ENCODE measurements at regions not wholly inside any gene's neighbourhood (a gene's known extent, or its start where the extent isn't known, plus 50 kb on each side); places are given as distances from the start of the nearest gene placed in this dataset.
"Not testable (repeated sequence)": the region's sequence is repeated elsewhere in the genome, so short reads cannot be mapped to it uniquely, and the experiment has no call there.

DNA sequence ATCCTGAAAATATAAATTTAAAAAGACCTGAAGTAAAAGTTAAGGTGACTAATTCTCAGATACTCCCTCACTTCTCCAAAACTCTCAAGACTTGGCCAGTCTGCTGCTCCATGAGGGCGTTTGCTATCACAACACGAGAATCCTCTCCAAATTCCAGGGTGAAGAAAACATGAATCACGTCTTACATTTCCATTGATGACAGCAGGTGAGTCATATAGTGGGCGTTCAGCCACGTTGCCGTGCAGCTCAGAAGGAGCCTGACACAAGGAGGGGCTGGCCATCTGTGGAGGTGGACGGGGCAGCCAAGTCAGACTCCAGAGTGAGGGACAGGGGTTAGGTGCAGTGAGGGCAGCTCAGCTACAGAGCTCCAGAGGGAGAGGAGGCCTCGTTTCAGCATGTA, 555.1 kb upstream of the ADAMTS16 start:
- Histone ChIP-seq H3K36me3 (no peaks in the 10 kb centered on the region), H3K27ac (no peak overlapping the region), H3K4me3 (no peak overlapping the region), H3K9me3 (no peaks in the 10 kb centered on the region), H3K27me3 (no peaks in the 10 kb centered on the region), H3K4me1 (no peaks in the 10 kb centered on the region)
- DNase-seq = no peak
- TF ChIP-seq, protein P1, sequence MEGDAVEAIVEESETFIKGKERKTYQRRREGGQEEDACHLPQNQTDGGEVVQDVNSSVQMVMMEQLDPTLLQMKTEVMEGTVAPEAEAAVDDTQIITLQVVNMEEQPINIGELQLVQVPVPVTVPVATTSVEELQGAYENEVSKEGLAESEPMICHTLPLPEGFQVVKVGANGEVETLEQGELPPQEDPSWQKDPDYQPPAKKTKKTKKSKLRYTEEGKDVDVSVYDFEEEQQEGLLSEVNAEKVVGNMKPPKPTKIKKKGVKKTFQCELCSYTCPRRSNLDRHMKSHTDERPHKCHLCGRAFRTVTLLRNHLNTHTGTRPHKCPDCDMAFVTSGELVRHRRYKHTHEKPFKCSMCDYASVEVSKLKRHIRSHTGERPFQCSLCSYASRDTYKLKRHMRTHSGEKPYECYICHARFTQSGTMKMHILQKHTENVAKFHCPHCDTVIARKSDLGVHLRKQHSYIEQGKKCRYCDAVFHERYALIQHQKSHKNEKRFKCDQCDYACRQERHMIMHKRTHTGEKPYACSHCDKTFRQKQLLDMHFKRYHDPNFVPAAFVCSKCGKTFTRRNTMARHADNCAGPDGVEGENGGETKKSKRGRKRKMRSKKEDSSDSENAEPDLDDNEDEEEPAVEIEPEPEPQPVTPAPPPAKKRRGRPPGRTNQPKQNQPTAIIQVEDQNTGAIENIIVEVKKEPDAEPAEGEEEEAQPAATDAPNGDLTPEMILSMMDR (IDR thresholded peaks at IDR 0.05) = no peak
- no peak for TF ChIP-seq POLR2A (IDR thresholded peaks at IDR 0.05)

DNA sequence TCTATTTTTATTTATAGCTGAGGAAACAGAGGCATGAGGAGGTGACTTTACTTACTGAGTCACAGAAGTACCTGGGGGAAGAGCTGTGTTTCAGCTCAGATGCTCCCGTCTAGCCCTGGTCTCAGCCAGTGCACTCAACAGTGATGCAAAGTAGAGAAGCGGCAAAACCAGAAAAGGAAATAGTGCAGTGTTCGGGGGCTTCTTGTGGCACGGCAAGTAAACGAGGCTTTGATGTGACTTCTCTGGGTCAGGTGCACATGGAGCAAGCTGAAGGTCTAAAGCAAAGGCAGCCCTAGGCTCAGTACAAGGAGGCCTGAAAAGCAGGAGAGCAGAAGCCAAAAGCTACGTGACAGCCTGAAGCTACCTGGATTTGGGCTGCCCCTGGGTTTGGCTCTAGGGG, 526.7 kb upstream of the ADAMTS16 start:
- no peak for TF ChIP-seq POLR2A (IDR thresholded peaks at IDR 0.05)
- TF ChIP-seq, protein P1 (IDR thresholded peaks at IDR 0.05) = no peak
- Histone ChIP-seq H3K4me1 (no peaks in the 10 kb centered on the region), H3K9me3 (no peaks in the 10 kb centered on the region), H3K27ac (no peak overlapping the region), H3K4me3 (no peak overlapping the region), H3K36me3 (no peaks in the 10 kb centered on the region), H3K27me3 (no peaks in the 10 kb centered on the region)
- DNase-seq = no peak

DNA sequence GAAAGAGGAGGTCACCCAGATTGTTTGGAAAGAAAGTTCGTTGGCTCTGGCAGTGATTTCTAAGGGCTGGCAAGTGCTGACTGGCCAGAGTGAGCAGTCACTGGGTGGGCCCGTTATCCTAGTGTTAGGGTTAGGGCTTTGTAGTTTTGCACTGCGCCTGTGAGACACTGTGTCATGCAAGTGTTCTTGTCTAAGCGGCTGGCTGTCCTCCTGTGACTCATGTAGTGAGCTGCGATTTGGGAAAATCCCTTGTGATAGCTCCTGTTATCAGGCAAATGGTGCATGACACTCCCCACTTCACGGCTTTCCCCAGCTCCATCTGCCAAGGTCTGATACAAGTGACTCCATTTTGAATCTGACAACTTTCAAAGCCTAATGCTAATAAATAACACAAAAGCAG, 526.0 kb upstream of the ADAMTS16 start:
- Histone ChIP-seq H3K27ac (no peak overlapping the region), H3K27me3 (no peaks in the 10 kb centered on the region), H3K4me1 (no peaks in the 10 kb centered on the region), H3K36me3 (no peaks in the 10 kb centered on the region), H3K4me3 (no peak overlapping the region), H3K9me3 (no peaks in the 10 kb centered on the region)
- no peak for DNase-seq
- TF ChIP-seq POLR2A (IDR thresholded peaks at IDR 0.05) = no peak
- TF ChIP-seq, protein P1 (IDR thresholded peaks at IDR 0.05) = no peak

DNA sequence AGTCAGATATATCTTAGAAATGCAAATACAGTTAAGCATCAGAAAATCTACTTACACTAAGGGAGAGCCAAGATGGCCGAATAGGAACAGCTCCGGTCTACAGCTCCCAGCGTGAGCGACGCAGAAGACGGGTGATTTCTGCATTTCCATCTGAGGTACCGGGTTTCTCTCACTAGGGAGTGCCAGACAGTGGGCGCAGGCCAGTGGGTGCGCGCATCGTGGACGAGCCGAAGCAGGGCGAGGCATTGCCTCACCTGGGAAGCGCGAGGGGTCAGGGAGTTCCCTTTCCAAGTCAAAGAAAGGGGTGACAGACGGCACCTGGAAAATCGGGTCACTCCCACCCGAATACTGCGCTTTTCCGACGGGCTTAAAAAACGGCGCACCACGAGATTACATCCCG, 524.8 kb upstream of the ADAMTS16 start:
- H3K9me3 ChIP-seq, DNase-seq, H3K4me3 ChIP-seq, H3K27me3 ChIP-seq, H3K4me1 ChIP-seq, H3K27ac ChIP-seq, H3K36me3 ChIP-seq: not testable (repeated sequence)

DNA sequence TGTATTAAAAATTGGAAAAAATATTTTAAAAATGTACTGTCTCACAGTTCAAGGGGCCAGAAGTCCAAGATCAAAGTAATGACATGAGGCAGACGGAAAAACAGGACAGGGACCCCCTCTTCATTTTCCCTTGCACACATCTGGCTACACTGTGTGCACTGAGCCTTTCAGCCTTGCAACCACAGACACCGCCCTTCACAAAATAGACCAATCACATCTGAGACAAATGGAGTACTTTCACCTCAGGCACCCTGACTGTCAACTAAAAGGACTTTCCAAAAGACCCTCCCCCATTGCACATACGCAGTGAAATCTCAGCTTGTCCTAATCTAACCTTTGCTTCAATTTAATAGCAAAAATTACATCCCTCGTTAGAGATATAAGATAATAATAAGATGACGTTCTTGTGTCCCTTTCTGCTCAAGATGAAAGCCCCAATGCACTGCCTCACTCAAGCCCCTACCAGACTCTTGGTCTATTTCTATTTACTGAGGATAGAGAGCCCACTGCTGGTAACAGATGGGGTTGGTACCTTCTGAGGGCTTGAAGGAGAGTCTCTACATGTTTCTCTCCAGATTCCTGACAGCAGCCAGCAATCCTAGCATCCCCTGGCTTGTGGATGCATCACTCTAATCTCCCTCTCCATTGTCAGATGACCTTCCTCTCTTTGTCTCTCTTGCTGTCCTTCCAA, 514.8 kb upstream of the ADAMTS16 start:
- DNase-seq = no peak
- no peak overlapping the region for H3K27ac ChIP-seq
- H3K27me3 ChIP-seq = no peaks in the 10 kb centered on the region
- no peaks in the 10 kb centered on the region for H3K36me3 ChIP-seq
- H3K4me3 ChIP-seq = no peak overlapping the region
- no peak for TF ChIP-seq POLR2A (IDR thresholded peaks at IDR 0.05)
- TF ChIP-seq, protein P1 (IDR thresholded peaks at IDR 0.05) = no peak
- H3K4me1 ChIP-seq = no peaks in the 10 kb centered on the region
- H3K9me3 ChIP-seq = no peaks in the 10 kb centered on the region

DNA sequence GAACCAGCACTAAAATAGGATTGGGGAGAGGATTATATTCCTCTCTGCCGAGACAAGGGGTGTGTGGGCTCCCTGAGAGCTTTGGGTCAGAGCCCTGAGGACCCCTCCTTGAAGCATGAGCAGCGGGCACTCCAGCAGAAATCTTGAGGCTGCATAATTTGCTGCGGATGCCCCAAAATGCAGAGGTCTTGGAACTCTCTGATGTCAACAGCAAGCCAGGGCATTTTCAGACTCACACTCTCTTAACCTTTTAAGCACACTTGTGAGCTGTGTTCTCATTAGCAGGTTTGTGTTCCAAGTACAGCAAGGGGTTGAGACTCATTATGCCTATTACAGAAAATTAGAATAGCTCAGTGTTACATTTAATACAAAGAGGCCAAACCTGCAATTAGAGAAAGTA, 513.0 kb upstream of the ADAMTS16 start:
- H3K27ac ChIP-seq = no peak overlapping the region
- no peak overlapping the region for H3K4me3 ChIP-seq
- no peaks in the 10 kb centered on the region for H3K4me1 ChIP-seq
- no peak for TF ChIP-seq POLR2A (IDR thresholded peaks at IDR 0.05)
- TF ChIP-seq, protein P1 (IDR thresholded peaks at IDR 0.05) = no peak
- no peak for DNase-seq
- no peaks in the 10 kb centered on the region for H3K27me3 ChIP-seq
- no peaks in the 10 kb centered on the region for H3K36me3 ChIP-seq
- H3K9me3 ChIP-seq = no peaks in the 10 kb centered on the region

Data from Peyer's patch (tissue), 4 donors.